ENCODE measurements at regions not wholly inside any gene's neighbourhood (a gene's known extent, or its start where the extent isn't known, plus 50 kb on each side); places are given as distances from the start of the nearest gene placed in this dataset.

- ChIA-PET POLR2A (interaction anchor here (0.6 kb wide), 1 partner anchor 1129 kb away, joined by 4 read pairs; no protein-coding TSS in a partner anchor), CTCF (ENCODE audit: unreplicated experiment) (no interaction called here)
- intact Hi-C loops (cut with micrococcal nuclease; ENCODE audit: unreplicated experiment) = no loop called here
- DNase-seq (ENCODE audit: low spot score) = no peak
- Histone ChIP-seq H4K20me1 (ENCODE audit: insufficient read depth, low read length) (no peaks in the 10 kb centered on the region), H3K79me2 (ENCODE audit: insufficient read depth, low read depth, low read length) (no peaks in the 10 kb centered on the region), H3K4me1 (ENCODE audit: insufficient read depth, low read length, poor library complexity, severe bottlenecking) (no peaks in the 10 kb centered on the region), H3K27ac (ENCODE audit: low read depth, low read length, poor library complexity, severe bottlenecking) (no peak overlapping the region), H3K9me3 (ENCODE audit: low read length) (no peaks in the 10 kb centered on the region), H3K36me3 (ENCODE audit: insufficient read depth, low read length) (no peaks in the 10 kb centered on the region), H3K4me3 (ENCODE audit: low read depth, low read length, poor library complexity, severe bottlenecking) (no peak overlapping the region), H3K4me2 (ENCODE audit: low read length) (no peak overlapping the region), H2AFZ (ENCODE audit: low read length) (no peak overlapping the region), H3K9me2 (ENCODE audit: insufficient read depth, low read length) (no peaks in the 10 kb centered on the region)
- BruUV-seq (replicated peaks) = no TSS peak
- TF ChIP-seq EZH2phosphoT487 (IDR thresholded peaks at IDR 0.05; ENCODE audit: borderline replicate concordance, low read depth, low read length) = no peak
Observed at GRCh38 chr2:156064540-156064939, 268.0 kb downstream of the NR4A2 start.

- Histone ChIP-seq H3K36me3 (ENCODE audit: insufficient read depth, low read length) (no peaks in the 10 kb centered on the region), H3K9me3 (ENCODE audit: low read length) (no peaks in the 10 kb centered on the region), H3K79me2 (ENCODE audit: insufficient read depth, low read depth, low read length) (no peaks in the 10 kb centered on the region), H3K9me2 (ENCODE audit: insufficient read depth, low read length) (no peaks in the 10 kb centered on the region), H2AFZ (ENCODE audit: low read length) (no peak overlapping the region), H4K20me1 (ENCODE audit: insufficient read depth, low read length) (no peaks in the 10 kb centered on the region), H3K4me3 (ENCODE audit: low read depth, low read length, poor library complexity, severe bottlenecking) (no peak overlapping the region), H3K4me1 (ENCODE audit: insufficient read depth, low read length, poor library complexity, severe bottlenecking) (no peaks in the 10 kb centered on the region), H3K27ac (ENCODE audit: low read depth, low read length, poor library complexity, severe bottlenecking) (no peak overlapping the region), H3K4me2 (ENCODE audit: low read length) (no peak overlapping the region)
- BruUV-seq (replicated peaks) = no TSS peak
- ChIA-PET CTCF (ENCODE audit: unreplicated experiment) (no interaction called here), POLR2A (no interaction called here)
- no peak for TF ChIP-seq EZH2phosphoT487 (IDR thresholded peaks at IDR 0.05; ENCODE audit: borderline replicate concordance, low read depth, low read length)
- TF ChIP-seq, protein P1, sequence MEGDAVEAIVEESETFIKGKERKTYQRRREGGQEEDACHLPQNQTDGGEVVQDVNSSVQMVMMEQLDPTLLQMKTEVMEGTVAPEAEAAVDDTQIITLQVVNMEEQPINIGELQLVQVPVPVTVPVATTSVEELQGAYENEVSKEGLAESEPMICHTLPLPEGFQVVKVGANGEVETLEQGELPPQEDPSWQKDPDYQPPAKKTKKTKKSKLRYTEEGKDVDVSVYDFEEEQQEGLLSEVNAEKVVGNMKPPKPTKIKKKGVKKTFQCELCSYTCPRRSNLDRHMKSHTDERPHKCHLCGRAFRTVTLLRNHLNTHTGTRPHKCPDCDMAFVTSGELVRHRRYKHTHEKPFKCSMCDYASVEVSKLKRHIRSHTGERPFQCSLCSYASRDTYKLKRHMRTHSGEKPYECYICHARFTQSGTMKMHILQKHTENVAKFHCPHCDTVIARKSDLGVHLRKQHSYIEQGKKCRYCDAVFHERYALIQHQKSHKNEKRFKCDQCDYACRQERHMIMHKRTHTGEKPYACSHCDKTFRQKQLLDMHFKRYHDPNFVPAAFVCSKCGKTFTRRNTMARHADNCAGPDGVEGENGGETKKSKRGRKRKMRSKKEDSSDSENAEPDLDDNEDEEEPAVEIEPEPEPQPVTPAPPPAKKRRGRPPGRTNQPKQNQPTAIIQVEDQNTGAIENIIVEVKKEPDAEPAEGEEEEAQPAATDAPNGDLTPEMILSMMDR (conservative IDR thresholded peaks at IDR 0.05; ENCODE audit: low read length) = no peak
- intact Hi-C loops (cut with micrococcal nuclease; ENCODE audit: unreplicated experiment) = no loop called here
- DNase-seq (ENCODE audit: low spot score) = no peak
Observed at GRCh38 chr2:156057647-156058046, 274.9 kb downstream of the NR4A2 start.

GRCh38 chr2:156054983-156055382 is 277.5 kb downstream of the NR4A2 start:
- intact Hi-C loops (cut with micrococcal nuclease; ENCODE audit: unreplicated experiment) = no loop called here
- no peak for DNase-seq (ENCODE audit: low spot score)
- Histone ChIP-seq H3K79me2 (ENCODE audit: insufficient read depth, low read depth, low read length) (no peaks in the 10 kb centered on the region), H3K36me3 (ENCODE audit: insufficient read depth, low read length) (no peaks in the 10 kb centered on the region), H3K4me2 (ENCODE audit: low read length) (no peak overlapping the region), H2AFZ (ENCODE audit: low read length) (no peak overlapping the region), H3K9me3 (ENCODE audit: low read length) (no peaks in the 10 kb centered on the region), H3K4me3 (ENCODE audit: low read depth, low read length, poor library complexity, severe bottlenecking) (no peak overlapping the region), H3K4me1 (ENCODE audit: insufficient read depth, low read length, poor library complexity, severe bottlenecking) (no peaks in the 10 kb centered on the region), H3K9me2 (ENCODE audit: insufficient read depth, low read length) (no peaks in the 10 kb centered on the region), H3K27ac (ENCODE audit: low read depth, low read length, poor library complexity, severe bottlenecking) (no peak overlapping the region), H4K20me1 (ENCODE audit: insufficient read depth, low read length) (no peaks in the 10 kb centered on the region)
- ChIA-PET POLR2A (no interaction called here), CTCF (ENCODE audit: unreplicated experiment) (no interaction called here)
- TF ChIP-seq EZH2phosphoT487 (IDR thresholded peaks at IDR 0.05; ENCODE audit: borderline replicate concordance, low read depth, low read length) = no peak
- TF ChIP-seq, protein P1 (conservative IDR thresholded peaks at IDR 0.05; ENCODE audit: low read length) = no peak
- BruUV-seq (replicated peaks) = no TSS peak
